HCT116 (cell line): ENCODE measurements at regions not wholly inside any gene's neighbourhood (a gene's known extent, or its start where the extent isn't known, plus 50 kb on each side); places are given as distances from the start of the nearest gene placed in this dataset.

Source experiments
- ATAC-seq: fragments of 200-7000 bp; cut with Tn5 transposase; 2 replicates; pipeline ENCODE4 v1.9.1; 2020; ENCODE audit warnings: mild to moderate bottlenecking, moderate library complexity
- BruUV-seq: library from RNA; stranded (reverse); fragments of 400-500 nt; replicated peaks from 2 replicates; lab custom pipeline; 2021; lab: Mats Ljungman, UMichigan
- CTCF ChIA-PET: fragments of 300-600 bp; sonication (Branson Sonifier 250); formaldehyde crosslinking; loops from one replicate; lab custom pipeline; 2021; ENCODE audit warnings: antibody characterized with exemption; lab: Charles Lee
- POLR2A ChIA-PET: fragments of 300-600, 350-600 bp; sonication (Branson Sonifier 250); formaldehyde crosslinking; loops from one replicate; lab custom pipeline; 2021; ENCODE audit warnings: antibody characterized with exemption; lab: Charles Lee
- RAD21 ChIA-PET, 2 experiments: fragments of 300-600 bp; sonication (Branson Sonifier 250); formaldehyde crosslinking; loops; one replicate each; lab custom pipeline; 2023; ENCODE audit warnings: low total read pairs in 2 of 2; ENCODE audit not compliant: uncharacterized antibody in 2 of 2, unreplicated experiment in 2 of 2, low non-redundant PET in 1 of 2; lab: Charles Lee
- DNase-seq: peaks from one replicate; pipeline ENCODE4 v3.0.0-alpha.2; 2010; ENCODE audit warnings: low read depth, low spot score
- H2AFZ ChIP-seq: fragments of 200-600 bp; shearing (Covaris generic), sonication (generic); 2 replicates; pipeline ENCODE4 v1.6.1; 2017; ENCODE audit warnings: low read depth, mixed run types, mixed read lengths, antibody characterized with exemption, low read length; ENCODE audit not compliant: poor library complexity, severe bottlenecking
- H3K27ac ChIP-seq: 2 replicates; pipeline ENCODE4 v1.5.1; 2012; ENCODE audit warnings: low read depth, low read length
- H3K27me3 ChIP-seq: fragments of 200-600 bp; sonication (generic); 2 replicates; pipeline ENCODE4 v1.6.1; 2016; ENCODE audit warnings: mixed run types, low read length, mixed read lengths; ENCODE audit not compliant: insufficient read depth
- H3K36me3 ChIP-seq, 2 experiments: fragments of 200-500 bp in 1 of 2; fragments of 200-600 bp in 1 of 2; sonication (Bioruptor generic) in 1 of 2; sonication (generic) in 1 of 2; 2 replicates each; pipeline versions ENCODE4 v1.5.1 to v1.6.1; 2014 to 2016; ENCODE audit warnings: low read length in 2 of 2, inconsistent platforms in 1 of 2, mixed read lengths in 1 of 2, mixed run types in 1 of 2; ENCODE audit not compliant: insufficient read depth in 2 of 2, control insufficient read depth in 1 of 2
- H3K4me1 ChIP-seq, 2 experiments: fragments of 200-600 bp in 1 of 2; sonication (generic) in 1 of 2; 2 replicates each; pipeline versions ENCODE4 v1.5.1 to v1.6.1; 2012 to 2017; ENCODE audit warnings: low read length in 2 of 2, inconsistent platforms in 1 of 2, mild to moderate bottlenecking in 1 of 2, mixed read lengths in 1 of 2, mixed run types in 1 of 2, moderate library complexity in 1 of 2; ENCODE audit not compliant: insufficient read depth in 2 of 2, control insufficient read depth in 1 of 2
- H3K4me2 ChIP-seq: fragments of 200-600 bp; sonication (generic); 2 replicates; pipeline ENCODE4 v1.6.1; 2017; ENCODE audit warnings: mixed run types, low read length, mixed read lengths
- H3K4me3 ChIP-seq, 2 experiments: fragments of 200-600 bp in 1 of 2; sonication (generic) in 1 of 2; replicated peaks in 1 of 2; 2 replicates each; pipeline ENCODE4 v1.5.1; 2011 to 2016; ENCODE audit warnings: low read length in 2 of 2, control low read depth in 1 of 2, low read depth in 1 of 2, mild to moderate bottlenecking in 1 of 2, mixed read lengths in 1 of 2, mixed run types in 1 of 2
- H3K79me2 ChIP-seq: fragments of 200-600 bp; sonication (generic); 2 replicates; pipeline ENCODE4 v1.6.1; 2017; ENCODE audit warnings: mild to moderate bottlenecking, mixed run types, low read length, moderate library complexity, mixed read lengths; ENCODE audit not compliant: insufficient read depth
- H3K9ac ChIP-seq: fragments of 200-600 bp; sonication (generic); 2 replicates; pipeline ENCODE4 v1.6.1; 2016; ENCODE audit warnings: low read length, mixed read lengths
- H3K9me2 ChIP-seq: fragments of 200-600 bp; sonication (generic), shearing (Covaris generic); 2 replicates; pipeline ENCODE4 v1.6.1; 2017; ENCODE audit warnings: mixed run types, mild to moderate bottlenecking, moderate library complexity; ENCODE audit not compliant: insufficient read depth
- H3K9me3 ChIP-seq, 2 experiments: fragments of 200-500 bp in 1 of 2; fragments of 200-600 bp in 1 of 2; sonication (Bioruptor generic) in 1 of 2; sonication (generic) in 1 of 2; 2 replicates each; pipeline ENCODE4 v1.6.1; 2014 to 2017; ENCODE audit warnings: low read length in 2 of 2, mixed read lengths in 2 of 2, inconsistent platforms in 1 of 2, low read depth in 1 of 2, mild to moderate bottlenecking in 1 of 2, mixed run types in 1 of 2, moderate library complexity in 1 of 2; ENCODE audit not compliant: control insufficient read depth in 1 of 2, insufficient read depth in 1 of 2
- H4K20me1 ChIP-seq: fragments of 200-600 bp; sonication (generic), shearing (Covaris generic); 2 replicates; pipeline ENCODE4 v1.6.1; 2017; ENCODE audit warnings: mixed run types, mild to moderate bottlenecking, moderate library complexity; ENCODE audit not compliant: insufficient read depth
- CBX3 ChIP-seq: IDR thresholded peaks from 2 replicates; pipeline ENCODE4 v1.6.1; 2012; ENCODE audit warnings: low read depth
- CEBPB ChIP-seq: IDR thresholded peaks from 2 replicates; pipeline ENCODE4 v1.6.1; 2012; ENCODE audit warnings: low read depth
- ELF1 ChIP-seq: IDR thresholded peaks from 2 replicates; pipeline ENCODE4 v1.6.1; 2012; ENCODE audit warnings: low read depth, borderline replicate concordance
- EZH2 ChIP-seq: fragments of 200-600 bp; sonication (generic); IDR thresholded peaks from 2 replicates; pipeline ENCODE4 v1.6.1; 2017; ENCODE audit warnings: antibody characterized with exemption, mixed run types
- EZH2phosphoT487 ChIP-seq: fragments of 200-600 bp; IDR thresholded peaks from 2 replicates; pipeline ENCODE4 v1.6.1; 2018; ENCODE audit warnings: antibody characterized with exemption, borderline replicate concordance
- JUND ChIP-seq: IDR thresholded peaks from 2 replicates; pipeline ENCODE4 v1.6.1; 2012
- POLR2A ChIP-seq: IDR thresholded peaks from 2 replicates; pipeline ENCODE4 v1.7.0; 2011; ENCODE audit warnings: borderline replicate concordance; ENCODE audit not compliant: insufficient read depth, insufficient read length; ENCODE audit errors: extremely low read depth
- POLR2AphosphoS5 ChIP-seq: IDR thresholded peaks from 2 replicates; pipeline ENCODE4 v1.6.1; 2011; ENCODE audit warnings: mild to moderate bottlenecking, low read depth, low read length, moderate library complexity
- RAD21 ChIP-seq: IDR thresholded peaks from 2 replicates; pipeline ENCODE4 v1.6.1; 2012; ENCODE audit warnings: low read depth, mild to moderate bottlenecking
- SP1 ChIP-seq: IDR thresholded peaks from 2 replicates; pipeline ENCODE4 v1.6.1; 2012; ENCODE audit warnings: low read depth
- TCF7L2 ChIP-seq: IDR thresholded peaks from 2 replicates; pipeline ENCODE4 v1.7.0; 2011; ENCODE audit warnings: borderline replicate concordance, inconsistent platforms; ENCODE audit not compliant: insufficient read depth, insufficient read length; ENCODE audit errors: extremely low read depth
- YY1 ChIP-seq: IDR thresholded peaks from 2 replicates; pipeline ENCODE4 v1.6.1; 2011; ENCODE audit warnings: low read length, low read depth, moderate library complexity, mild to moderate bottlenecking; ENCODE audit not compliant: insufficient replicate concordance; ENCODE audit errors: extremely low read depth
- ZNF274 ChIP-seq: fragments of 200-500 bp; sonication (Bioruptor generic); IDR thresholded peaks from 2 replicates; pipeline ENCODE4 v1.6.1; 2014; ENCODE audit warnings: mild to moderate bottlenecking, low read depth, low read length, inconsistent platforms
- intact Hi-C: fragments of 100-400 bp; cut with micrococcal nuclease; formaldehyde crosslinking; loops from 2 replicates; pipeline ENCODE4 v1.10.0; 2022
- TF ChIP-seq, protein P1 (sequence below): IDR thresholded peaks from 2 replicates; pipeline ENCODE4 v1.6.1; 2012; ENCODE audit warnings: low read depth
- TF ChIP-seq, protein P2 (sequence below): IDR thresholded peaks from 2 replicates; pipeline ENCODE4 v1.6.1; 2012

- no peak for DNase-seq
- H3K79me2 ChIP-seq, result no peaks in the 10 kb centered on the region
- no peak overlapping the region for H3K9ac ChIP-seq
- TF ChIP-seq POLR2A (no peak), POLR2AphosphoS5 (no peak), SP1 (no peak), TCF7L2 (no peak), YY1 (no peak), ZNF274 (no peak), EZH2 (no peak), CEBPB (no peak), CBX3 (no peak), RAD21 (no peak), EZH2phosphoT487 (no peak), JUND (no peak), ELF1 (no peak)
- TF ChIP-seq, protein P1, sequence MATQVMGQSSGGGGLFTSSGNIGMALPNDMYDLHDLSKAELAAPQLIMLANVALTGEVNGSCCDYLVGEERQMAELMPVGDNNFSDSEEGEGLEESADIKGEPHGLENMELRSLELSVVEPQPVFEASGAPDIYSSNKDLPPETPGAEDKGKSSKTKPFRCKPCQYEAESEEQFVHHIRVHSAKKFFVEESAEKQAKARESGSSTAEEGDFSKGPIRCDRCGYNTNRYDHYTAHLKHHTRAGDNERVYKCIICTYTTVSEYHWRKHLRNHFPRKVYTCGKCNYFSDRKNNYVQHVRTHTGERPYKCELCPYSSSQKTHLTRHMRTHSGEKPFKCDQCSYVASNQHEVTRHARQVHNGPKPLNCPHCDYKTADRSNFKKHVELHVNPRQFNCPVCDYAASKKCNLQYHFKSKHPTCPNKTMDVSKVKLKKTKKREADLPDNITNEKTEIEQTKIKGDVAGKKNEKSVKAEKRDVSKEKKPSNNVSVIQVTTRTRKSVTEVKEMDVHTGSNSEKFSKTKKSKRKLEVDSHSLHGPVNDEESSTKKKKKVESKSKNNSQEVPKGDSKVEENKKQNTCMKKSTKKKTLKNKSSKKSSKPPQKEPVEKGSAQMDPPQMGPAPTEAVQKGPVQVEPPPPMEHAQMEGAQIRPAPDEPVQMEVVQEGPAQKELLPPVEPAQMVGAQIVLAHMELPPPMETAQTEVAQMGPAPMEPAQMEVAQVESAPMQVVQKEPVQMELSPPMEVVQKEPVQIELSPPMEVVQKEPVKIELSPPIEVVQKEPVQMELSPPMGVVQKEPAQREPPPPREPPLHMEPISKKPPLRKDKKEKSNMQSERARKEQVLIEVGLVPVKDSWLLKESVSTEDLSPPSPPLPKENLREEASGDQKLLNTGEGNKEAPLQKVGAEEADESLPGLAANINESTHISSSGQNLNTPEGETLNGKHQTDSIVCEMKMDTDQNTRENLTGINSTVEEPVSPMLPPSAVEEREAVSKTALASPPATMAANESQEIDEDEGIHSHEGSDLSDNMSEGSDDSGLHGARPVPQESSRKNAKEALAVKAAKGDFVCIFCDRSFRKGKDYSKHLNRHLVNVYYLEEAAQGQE, result no peak
- TF ChIP-seq, protein P2, sequence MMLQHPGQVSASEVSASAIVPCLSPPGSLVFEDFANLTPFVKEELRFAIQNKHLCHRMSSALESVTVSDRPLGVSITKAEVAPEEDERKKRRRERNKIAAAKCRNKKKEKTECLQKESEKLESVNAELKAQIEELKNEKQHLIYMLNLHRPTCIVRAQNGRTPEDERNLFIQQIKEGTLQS, result no peak
- TF ChIP-seq, all 23 proteins: peak for 0
- RAD21 ChIA-PET, result no interaction called here
- Histone ChIP-seq H3K9me3 (no peaks in the 10 kb centered on the region), H3K4me2 (no peak overlapping the region), H3K27ac (no peak overlapping the region), H3K4me3 (no peak overlapping the region), H2AFZ (no peak overlapping the region), H3K36me3 (no peaks in the 10 kb centered on the region), H3K4me1 (no peaks in the 10 kb centered on the region), H3K9me2 (no peaks in the 10 kb centered on the region), H3K27me3 (no peaks in the 10 kb centered on the region), H4K20me1 (no peaks in the 10 kb centered on the region)
- BruUV-seq, result no TSS peak
- CTCF ChIA-PET, result no interaction called here
- intact Hi-C loops, result no loop called here
- ATAC-seq, result no peak
- POLR2A ChIA-PET, result no interaction called here
Measured at GRCh38 chr13:76286178-76286577, 600.0 kb downstream of the KCTD12 start.
